ENCODE measurements at regions not wholly inside any gene's neighbourhood (a gene's known extent, or its start where the extent isn't known, plus 50 kb on each side); places are given as distances from the start of the nearest gene placed in this dataset.

- DNase-seq = no peak
Observed at GRCh38 chr4:128381748-128382559, 94.3 kb upstream of the PGRMC2 start.

GRCh38 chr4:128380306-128380705 is 92.7 kb upstream of the PGRMC2 start:
- DNase-seq = no peak

GRCh38 chr4:128379860-128380259 is 92.2 kb upstream of the PGRMC2 start:
- peak; percentile 72 for DNase-seq

GRCh38 chr4:128378668-128379067 is 91.1 kb upstream of the PGRMC2 start:
- no peak for DNase-seq

GRCh38 chr4:128376958-128377357 is 89.3 kb upstream of the PGRMC2 start:
- no peak for DNase-seq

- DNase-seq = no peak
Observed at GRCh38 chr4:128376303-128376702, 88.7 kb upstream of the PGRMC2 start.

- no peak for DNase-seq
Observed at GRCh38 chr4:128373628-128374027, 86.0 kb upstream of the PGRMC2 start.

DNA sequence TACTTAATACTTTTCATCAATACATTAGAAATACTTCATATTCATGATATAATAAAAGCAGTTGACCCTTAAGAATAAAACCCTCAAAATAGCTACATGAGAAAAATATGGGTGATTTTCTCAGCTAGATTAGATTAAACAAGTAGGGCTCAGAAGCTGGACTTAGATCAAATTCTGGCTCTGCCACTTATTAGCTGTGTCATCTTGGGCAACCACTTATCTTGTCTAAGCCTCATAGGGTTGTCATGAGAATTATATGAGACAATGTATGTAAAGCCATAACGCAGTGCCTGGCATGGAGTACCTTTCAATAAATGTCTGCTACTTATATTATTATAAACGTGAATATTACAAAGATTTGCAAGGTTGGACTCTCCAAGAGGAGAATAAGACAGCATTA is 84.3 kb upstream of the PGRMC2 start:
- DNase-seq = peak; percentile 83

DNA sequence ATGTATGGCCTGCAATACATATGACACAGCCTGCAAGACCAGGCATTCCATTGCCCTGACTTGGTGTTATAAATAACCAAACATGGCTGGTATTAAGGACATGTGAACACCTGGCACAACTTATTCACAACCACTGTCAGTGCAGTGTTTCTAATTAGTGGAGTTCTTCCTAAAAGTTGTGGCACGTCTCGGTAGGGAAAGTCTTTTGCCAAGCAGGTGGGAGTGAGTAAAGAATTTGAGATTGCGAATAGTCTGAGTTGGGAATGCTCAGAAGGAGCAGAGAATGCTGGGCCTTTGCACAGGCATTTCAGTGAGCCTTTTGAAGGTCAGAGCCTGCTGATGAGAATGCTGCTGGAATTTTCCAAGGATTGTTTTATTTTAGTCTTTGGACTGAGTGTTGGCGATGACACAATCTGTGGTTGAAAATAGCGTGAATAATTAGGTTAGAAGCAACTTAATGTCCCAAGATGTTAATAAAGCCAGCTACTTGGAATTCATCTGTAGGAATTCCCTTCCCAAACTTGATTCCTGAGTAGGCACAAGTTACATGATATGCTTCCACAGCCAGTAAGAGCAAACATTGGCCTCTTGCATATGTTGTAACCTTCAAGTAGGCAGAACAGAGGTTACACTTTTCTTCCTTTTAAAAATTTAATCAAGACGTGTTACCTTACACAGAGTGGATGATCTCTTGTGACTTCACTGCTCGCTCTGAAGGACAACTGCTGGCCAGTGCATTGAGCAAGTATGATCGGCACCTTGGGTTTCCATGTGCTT is 83.6 kb upstream of the PGRMC2 start:
- no peak for DNase-seq

DNA sequence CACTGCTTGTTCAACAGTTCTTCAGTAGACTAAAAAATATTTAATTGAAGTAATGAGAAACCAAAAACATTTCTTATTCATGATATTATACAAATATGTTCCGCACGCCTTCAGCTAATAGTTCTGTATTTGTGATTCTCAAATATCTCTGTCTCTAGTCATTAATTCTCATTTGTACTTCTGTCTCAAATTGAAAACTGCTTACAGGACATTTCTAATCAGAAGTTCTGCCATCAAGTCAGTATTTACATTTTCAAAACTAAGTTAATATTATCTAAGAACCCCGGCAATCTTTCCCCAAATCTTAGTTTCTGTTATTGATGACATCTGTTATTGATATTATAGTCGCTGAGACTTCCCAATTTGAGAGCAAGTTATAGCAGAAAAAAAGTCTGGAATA is 78.6 kb upstream of the PGRMC2 start:
- no peak for DNase-seq

- no peak for DNase-seq
Observed at GRCh38 chr4:128364565-128364964, 77.0 kb upstream of the PGRMC2 start.

GRCh38 chr4:128363966-128364365 is 76.4 kb upstream of the PGRMC2 start:
- no peak for DNase-seq

DNA sequence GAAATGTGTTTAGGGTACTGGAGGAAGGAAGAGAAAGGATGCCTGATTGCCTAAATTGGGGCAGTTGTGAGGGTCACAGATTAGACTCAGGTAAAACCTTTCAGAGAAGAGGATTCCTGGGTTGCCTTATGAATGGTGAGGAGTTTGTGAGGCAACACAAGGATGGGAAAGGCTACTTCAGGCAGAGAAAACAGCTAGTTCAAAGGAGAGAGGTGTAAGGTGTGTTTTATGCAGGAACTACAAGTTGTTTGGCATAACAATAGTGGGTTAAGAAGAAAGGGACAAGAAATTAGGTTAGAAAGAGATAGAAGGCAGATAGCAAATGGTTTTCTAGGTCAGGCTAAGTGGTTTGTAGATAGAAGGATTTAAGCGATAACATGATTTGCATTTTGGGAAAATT is 75.1 kb upstream of the PGRMC2 start:
- DNase-seq = no peak

DNA sequence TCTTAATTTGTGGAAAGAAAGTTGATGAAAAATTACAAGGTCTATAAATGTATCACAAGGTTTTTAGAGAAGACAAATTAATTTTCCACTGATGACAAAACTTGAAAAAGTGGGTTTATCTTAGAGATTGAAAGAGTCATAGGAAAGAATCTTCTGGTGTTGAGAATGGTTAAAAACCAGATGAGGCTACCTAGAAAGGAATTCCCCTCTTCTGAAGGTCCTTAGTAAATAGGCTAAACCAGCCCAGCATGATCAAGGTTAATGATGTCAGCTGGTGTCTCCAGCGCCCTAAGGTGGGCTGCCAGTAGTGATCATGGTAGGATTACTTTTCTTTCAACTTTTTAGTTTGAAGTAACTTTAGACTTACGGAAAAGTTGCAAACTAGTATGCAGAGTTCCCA is 71.8 kb upstream of the PGRMC2 start:
- DNase-seq = no peak

GRCh38 chr4:128358913-128359279 is 71.3 kb upstream of the PGRMC2 start:
- DNase-seq = no peak

DNA sequence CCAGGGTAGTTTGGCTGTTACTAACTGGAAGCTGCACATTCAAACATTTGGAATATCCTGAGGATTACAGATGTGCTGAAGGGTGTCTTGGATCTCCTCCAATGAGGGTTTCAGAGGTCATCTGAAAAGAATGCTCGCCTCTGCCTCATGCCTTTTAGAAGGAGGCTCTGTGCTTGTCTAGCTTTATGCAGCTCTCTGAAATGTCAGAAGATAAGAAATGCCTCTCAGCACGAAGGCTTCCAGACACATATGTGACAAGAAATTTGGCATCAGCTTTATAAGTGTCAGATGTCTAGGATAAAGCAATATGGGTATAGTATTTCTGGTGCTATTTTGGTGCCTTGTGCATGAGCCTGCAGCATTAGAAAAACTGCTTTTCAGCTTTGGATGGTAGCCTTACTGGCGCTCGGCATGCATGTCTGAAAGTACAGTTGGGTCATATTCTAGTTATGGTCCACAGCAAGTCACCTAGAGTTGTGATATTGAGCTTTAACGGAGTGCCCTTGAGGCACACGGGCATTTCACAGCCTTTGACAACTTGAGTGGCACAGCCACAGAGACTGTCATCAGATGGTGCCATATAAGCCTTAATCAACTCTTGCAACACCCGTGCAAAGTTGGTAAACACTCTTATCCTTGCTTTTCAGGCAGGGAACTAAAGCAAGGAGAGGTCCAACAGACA is 70.8 kb upstream of the PGRMC2 start:
- DNase-seq = peak; percentile 82

- DNase-seq = no peak
Observed at GRCh38 chr4:128357286-128357685, 69.7 kb upstream of the PGRMC2 start.

DNA sequence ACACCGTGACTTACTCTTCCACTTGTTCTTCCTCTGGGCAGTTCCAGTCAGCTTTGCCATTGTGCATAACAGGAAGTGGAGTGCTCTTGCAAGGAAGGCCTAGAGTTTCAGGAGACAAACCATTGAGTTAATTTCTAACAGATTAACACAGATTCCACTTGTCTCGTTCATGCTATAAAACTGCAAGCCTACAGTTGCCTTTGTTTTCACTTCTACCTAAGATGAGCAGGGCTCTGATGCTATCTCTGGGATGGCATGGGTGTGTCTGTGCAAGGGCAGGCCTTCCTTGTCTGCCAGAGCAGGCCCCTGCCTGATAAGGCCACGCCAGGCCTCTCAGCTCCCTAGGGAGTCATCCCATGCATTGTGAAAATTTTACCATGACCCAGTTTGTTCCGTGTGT is 67.7 kb upstream of the PGRMC2 start:
- peak; percentile 83 for DNase-seq

GRCh38 chr4:128354205-128354821 is 66.7 kb upstream of the PGRMC2 start:
- peak; percentile 56 for DNase-seq

DNA sequence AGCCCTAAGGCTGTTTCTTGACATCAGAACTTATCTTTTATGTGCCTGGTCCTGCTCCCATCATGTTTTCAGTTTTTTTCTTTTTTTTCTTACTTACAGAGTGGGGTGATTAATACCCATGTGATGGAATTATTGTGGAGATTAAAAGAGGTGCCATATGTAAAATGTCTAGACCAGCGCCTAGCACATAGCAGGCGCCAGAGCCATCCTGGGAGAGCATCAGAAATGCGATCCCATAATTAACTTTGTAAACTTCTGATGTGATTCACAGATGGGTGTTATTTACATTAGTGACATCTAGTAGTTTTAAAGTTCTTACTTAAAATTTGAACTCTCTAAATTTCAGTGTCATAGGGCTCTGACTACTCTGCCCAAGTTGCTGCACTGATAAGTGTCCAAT is 66.2 kb upstream of the PGRMC2 start:
- peak; percentile 13 for DNase-seq

DNA sequence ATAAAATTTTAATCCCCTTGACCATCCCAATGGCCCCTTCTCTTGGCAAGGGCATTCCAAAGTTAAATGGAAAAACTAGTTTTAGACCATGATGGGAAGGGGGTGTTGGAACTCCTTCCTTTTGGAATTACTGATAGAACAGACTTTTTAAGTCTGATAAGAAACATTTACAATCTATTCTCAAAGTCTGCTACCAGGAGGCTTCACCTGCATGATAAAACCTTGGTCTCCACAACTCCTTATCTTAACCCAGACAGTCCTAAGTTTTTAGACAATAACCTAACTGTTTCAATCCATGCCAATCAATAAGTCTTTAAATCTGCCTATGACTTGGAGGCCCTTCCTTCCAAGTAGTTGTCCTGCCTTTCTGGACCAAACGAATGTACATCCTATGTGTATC is 63.9 kb upstream of the PGRMC2 start:
- DNase-seq = peak; percentile 48

GRCh38 chr4:128350449-128351045 is 62.9 kb upstream of the PGRMC2 start:
- no peak for DNase-seq

GRCh38 chr4:128349921-128350320 is 62.3 kb upstream of the PGRMC2 start:
- DNase-seq = no peak

All from hematopoietic multipotent progenitor cell treated with erythropoietin and hydrocortisone succinate and interleukin-3 and kit ligand, for 8 days (in vitro differentiated cells).